ENCODE measurements at regions not wholly inside any gene's neighbourhood (a gene's known extent, or its start where the extent isn't known, plus 50 kb on each side); places are given as distances from the start of the nearest gene placed in this dataset.
"Not testable (repeated sequence)": the region's sequence is repeated elsewhere in the genome, so short reads cannot be mapped to it uniquely, and the experiment has no call there.

- Mint-ChIP-seq H3K27me3 (peaks cover 19% of the 10 kb centered on the region), H3K9me3 (no peaks in the 10 kb centered on the region), H3K36me3 (ENCODE audit: low read depth) (no peaks in the 10 kb centered on the region), H3K4me3 (no peak overlapping the region), H3K4me1 (ENCODE audit: low read depth) (no peaks in the 10 kb centered on the region), H3K27ac (no peak overlapping the region)
- ATAC-seq (ENCODE audit: poor library complexity) = no peak
- TF ChIP-seq CTCF (IDR thresholded peaks at IDR 0.05) = no peak
- ChIA-PET POLR2A (no interaction called here), CTCF (no interaction called here)
- no peak for DNase-seq
- no peaks in the 10 kb centered on the region for H3K4me1 ChIP-seq (ENCODE audit: insufficient read depth, low read length)
- H3K27me3 ChIP-seq (ENCODE audit: control insufficient read depth in 1 of 2, insufficient read depth in 2 of 2, low read length in 2 of 2) = no peaks in the 10 kb centered on the region
- H3K36me3 ChIP-seq (ENCODE audit: insufficient read depth, low read length) = no peaks in the 10 kb centered on the region
- H3K4me3 ChIP-seq (ENCODE audit: low read length) = no peak overlapping the region
- no peaks in the 10 kb centered on the region for H3K9me3 ChIP-seq (ENCODE audit: control insufficient read depth in 1 of 2, insufficient read depth in 1 of 2, low read length in 2 of 2)
- intact Hi-C loops (cut with DNase I, micrococcal nuclease) = no loop called here
- no peak overlapping the region for H3K27ac ChIP-seq (ENCODE audit: low read depth in 1 of 2, low read length in 2 of 2)
Observed at GRCh38 chr6:8301502-8301901, 133.8 kb downstream of the SLC35B3 start.

GRCh38 chr6:8299034-8299433, 136.3 kb downstream of the SLC35B3 start:
- no peaks in the 10 kb centered on the region for H3K36me3 Mint-ChIP-seq (ENCODE audit: low read depth)
- Histone ChIP-seq H3K9me3 (ENCODE audit: control insufficient read depth in 1 of 2, insufficient read depth in 1 of 2, low read length in 2 of 2) (no peaks in the 10 kb centered on the region), H3K4me1 (ENCODE audit: insufficient read depth, low read length) (no peaks in the 10 kb centered on the region), H3K4me3 (ENCODE audit: low read length) (no peak overlapping the region), H3K36me3 (ENCODE audit: insufficient read depth, low read length) (no peaks in the 10 kb centered on the region), H3K27ac (ENCODE audit: low read depth in 1 of 2, low read length in 2 of 2) (no peak overlapping the region), H3K27me3 (ENCODE audit: control insufficient read depth in 1 of 2, insufficient read depth in 2 of 2, low read length in 2 of 2) (no peaks in the 10 kb centered on the region)
- H3K27me3 Mint-ChIP-seq = peaks cover 30% of the 10 kb centered on the region
- no peak for DNase-seq
- ChIA-PET POLR2A (no interaction called here), CTCF (no interaction called here)
- no peaks in the 10 kb centered on the region for H3K4me1 Mint-ChIP-seq (ENCODE audit: low read depth)
- no peak overlapping the region for H3K27ac Mint-ChIP-seq
- intact Hi-C loops (cut with DNase I, micrococcal nuclease) = no loop called here
- no peak for ATAC-seq (ENCODE audit: poor library complexity)
- H3K4me3 Mint-ChIP-seq = no peak overlapping the region
- no peak for TF ChIP-seq CTCF (IDR thresholded peaks at IDR 0.05)
- no peaks in the 10 kb centered on the region for H3K9me3 Mint-ChIP-seq

- H3K4me3 Mint-ChIP-seq; DNase-seq; H3K27me3 ChIP-seq (ENCODE audit: control insufficient read depth in 1 of 2, insufficient read depth in 2 of 2, low read length in 2 of 2); H3K4me3 ChIP-seq (ENCODE audit: low read length); H3K36me3 Mint-ChIP-seq (ENCODE audit: low read depth); H3K4me1 ChIP-seq (ENCODE audit: insufficient read depth, low read length); H3K9me3 Mint-ChIP-seq; H3K27ac ChIP-seq (ENCODE audit: low read depth in 1 of 2, low read length in 2 of 2); ATAC-seq (ENCODE audit: poor library complexity); H3K36me3 ChIP-seq (ENCODE audit: insufficient read depth, low read length); POLR2A ChIA-PET; H3K27ac Mint-ChIP-seq; intact Hi-C loops (cut with DNase I, micrococcal nuclease); H3K4me1 Mint-ChIP-seq (ENCODE audit: low read depth); CTCF ChIA-PET; H3K27me3 Mint-ChIP-seq: not testable (repeated sequence)
- peaks cover 0 to 11% of the 10 kb centered on the region in 2 experiments for H3K9me3 ChIP-seq (ENCODE audit: control insufficient read depth in 1 of 2, insufficient read depth in 1 of 2, low read length in 2 of 2)
Observed at GRCh38 chr6:8282946-8283345, 152.4 kb downstream of the SLC35B3 start.

- no peaks in the 10 kb centered on the region for H3K36me3 ChIP-seq (ENCODE audit: insufficient read depth, low read length)
- Mint-ChIP-seq H3K27ac (no peak overlapping the region), H3K9me3 (peaks cover 5% of the 10 kb centered on the region), H3K36me3 (ENCODE audit: low read depth) (no peaks in the 10 kb centered on the region), H3K27me3 (peaks cover 4% of the 10 kb centered on the region), H3K4me3 (no peak overlapping the region), H3K4me1 (ENCODE audit: low read depth) (no peaks in the 10 kb centered on the region)
- DNase-seq = no peak
- H3K27me3 ChIP-seq (ENCODE audit: control insufficient read depth in 1 of 2, insufficient read depth in 2 of 2, low read length in 2 of 2) = no peaks in the 10 kb centered on the region
- ChIA-PET POLR2A (no interaction called here), CTCF (no interaction called here)
- H3K9me3 ChIP-seq (ENCODE audit: control insufficient read depth in 1 of 2, insufficient read depth in 1 of 2, low read length in 2 of 2) = peaks cover 0 to 11% of the 10 kb centered on the region in 2 experiments
- intact Hi-C loops (cut with DNase I, micrococcal nuclease) = no loop called here
- TF ChIP-seq CTCF (IDR thresholded peaks at IDR 0.05) = no peak
- H3K4me3 ChIP-seq (ENCODE audit: low read length) = no peak overlapping the region
- H3K4me1 ChIP-seq (ENCODE audit: insufficient read depth, low read length) = no peaks in the 10 kb centered on the region
- no peak overlapping the region for H3K27ac ChIP-seq (ENCODE audit: low read depth in 1 of 2, low read length in 2 of 2)
- no peak for ATAC-seq (ENCODE audit: poor library complexity)
Observed at GRCh38 chr6:8282380-8282779, 153.0 kb downstream of the SLC35B3 start.

All from CD4-positive, alpha-beta T cell (primary cell).